ENCODE measurements at regions not wholly inside any gene's neighbourhood (a gene's known extent, or its start where the extent isn't known, plus 50 kb on each side); places are given as distances from the start of the nearest gene placed in this dataset.
"Not testable (repeated sequence)": the region's sequence is repeated elsewhere in the genome, so short reads cannot be mapped to it uniquely, and the experiment has no call there.

DNA sequence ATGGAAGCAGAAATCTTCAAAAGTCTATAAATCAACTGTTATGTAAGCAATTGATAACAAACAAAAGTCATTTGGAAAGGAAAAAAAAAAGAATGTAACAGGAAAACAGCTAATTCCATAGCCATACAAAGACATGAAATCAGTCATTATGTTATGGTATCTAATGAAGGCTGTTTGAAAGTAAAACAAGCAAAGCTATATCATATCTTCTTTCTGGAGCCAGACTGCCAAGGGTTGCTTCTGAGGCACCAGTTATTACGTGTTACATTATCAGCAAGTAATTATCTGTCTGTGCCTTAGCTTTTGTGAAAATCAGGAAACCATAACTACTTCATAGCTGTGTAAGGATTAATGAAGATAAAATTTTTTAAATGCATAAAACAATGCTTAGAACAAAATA, 480.2 kb downstream of the FAT4 start:
- H3K9me3 ChIP-seq (ENCODE audit: control insufficient read depth, low read length) = no peaks in the 10 kb centered on the region
- H3K4me3 ChIP-seq (ENCODE audit: low read length in 2 of 2) = no peak overlapping the region
- H3K36me3 ChIP-seq (ENCODE audit: control insufficient read depth in 1 of 2, insufficient read depth in 2 of 2, low read length in 1 of 2) = no peaks in the 10 kb centered on the region
- no peak for ATAC-seq (ENCODE audit: low FRiP score)
- no peak overlapping the region for H3K27ac ChIP-seq (ENCODE audit: low read depth in 1 of 2, low read length in 2 of 2)
- no peaks in the 10 kb centered on the region for H3K27me3 ChIP-seq (ENCODE audit: control insufficient read depth in 1 of 2, insufficient read depth in 2 of 2, low read length in 1 of 2)
- no peak for DNase-seq
- H3K4me1 ChIP-seq (ENCODE audit: control insufficient read depth in 1 of 2, insufficient read depth in 2 of 2, low read length in 2 of 2) = no peaks in the 10 kb centered on the region
- WGBS, 2 donors = 93 to 98% methylated on average over 1 of the region's 1 CpG
- intact Hi-C loops (cut with DNase I) = no loop called here

DNA sequence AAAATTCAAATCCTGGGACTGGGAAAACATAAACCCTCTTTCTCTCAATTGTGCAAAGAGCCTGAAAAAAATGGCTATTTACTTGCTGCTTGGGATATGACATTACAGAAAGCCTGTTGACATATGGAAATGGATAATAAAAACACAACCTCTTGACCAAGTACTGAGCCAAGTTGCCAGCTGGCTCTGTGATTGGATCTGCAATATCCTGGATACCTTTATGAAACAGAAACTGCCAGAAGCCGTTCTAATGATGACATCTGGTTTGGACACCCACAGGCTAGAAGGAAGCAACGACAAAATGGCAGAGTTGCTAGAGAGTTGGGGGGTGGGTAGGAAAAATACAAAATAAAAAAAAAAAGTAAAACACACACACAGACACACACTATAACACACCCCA, 481.4 kb downstream of the FAT4 start:
- intact Hi-C loops (cut with DNase I) = no loop called here
- no peak for DNase-seq
- no peaks in the 10 kb centered on the region for H3K9me3 ChIP-seq (ENCODE audit: control insufficient read depth, low read length)
- no peaks in the 10 kb centered on the region for H3K4me1 ChIP-seq (ENCODE audit: control insufficient read depth in 1 of 2, insufficient read depth in 2 of 2, low read length in 2 of 2)
- ATAC-seq (ENCODE audit: low FRiP score) = no peak
- no peaks in the 10 kb centered on the region for H3K27me3 ChIP-seq (ENCODE audit: control insufficient read depth in 1 of 2, insufficient read depth in 2 of 2, low read length in 1 of 2)
- WGBS, 2 donors = 83 to 87% methylated on average over 2 of the region's 2 CpGs
- H3K36me3 ChIP-seq (ENCODE audit: control insufficient read depth in 1 of 2, insufficient read depth in 2 of 2, low read length in 1 of 2) = no peaks in the 10 kb centered on the region
- H3K4me3 ChIP-seq (ENCODE audit: low read length in 2 of 2) = no peak overlapping the region
- H3K27ac ChIP-seq (ENCODE audit: low read depth in 1 of 2, low read length in 2 of 2) = no peak overlapping the region

DNA sequence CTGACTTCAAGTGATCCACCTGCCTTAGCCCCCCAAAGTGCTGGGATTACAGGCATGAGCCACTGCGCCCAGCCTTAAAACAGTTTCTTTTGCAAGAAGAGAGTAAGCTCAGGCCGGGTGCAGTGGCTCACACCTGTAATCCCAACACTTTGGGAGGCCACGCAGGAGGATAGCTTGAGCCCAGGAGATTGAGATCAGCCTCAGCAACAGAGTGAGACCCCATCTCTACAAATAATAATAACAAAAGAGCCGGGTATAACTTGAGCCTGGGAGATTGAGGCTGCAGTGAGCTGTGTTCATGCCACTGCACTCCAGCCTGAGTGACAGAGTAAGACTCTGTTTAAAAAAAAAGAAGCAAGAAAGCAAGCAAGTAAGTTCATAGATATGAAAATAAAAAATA, 482.9 kb downstream of the FAT4 start:
- DNase-seq; ATAC-seq (ENCODE audit: low FRiP score); H3K27ac ChIP-seq (ENCODE audit: low read depth in 1 of 2, low read length in 2 of 2); H3K9me3 ChIP-seq (ENCODE audit: control insufficient read depth, low read length); intact Hi-C loops (cut with DNase I); H3K36me3 ChIP-seq (ENCODE audit: control insufficient read depth in 1 of 2, insufficient read depth in 2 of 2, low read length in 1 of 2); H3K4me3 ChIP-seq (ENCODE audit: low read length in 2 of 2); H3K4me1 ChIP-seq (ENCODE audit: control insufficient read depth in 1 of 2, insufficient read depth in 2 of 2, low read length in 2 of 2); H3K27me3 ChIP-seq (ENCODE audit: control insufficient read depth in 1 of 2, insufficient read depth in 2 of 2, low read length in 1 of 2): not testable (repeated sequence)
- 81 to 84% methylated on average over 4 of the region's 4 CpGs for WGBS, 2 donors

DNA sequence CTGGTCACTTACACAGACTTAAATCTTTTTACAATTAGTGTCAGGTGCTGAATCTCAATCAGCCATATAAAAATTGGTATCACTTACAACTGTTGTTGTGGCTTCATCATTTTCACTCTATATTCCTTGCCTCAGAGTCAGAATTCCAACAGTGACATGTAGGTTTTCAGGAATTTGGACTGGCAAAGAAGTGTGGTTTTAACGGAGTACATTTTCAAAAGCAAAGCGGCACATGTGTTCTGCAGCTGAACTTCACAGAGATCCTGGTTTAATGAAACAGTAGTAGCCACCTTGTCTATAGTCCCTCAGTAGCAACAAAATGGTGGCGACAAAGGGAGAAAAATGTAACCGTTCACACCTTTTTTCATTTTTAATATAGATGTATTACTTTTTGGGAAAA, 486.6 kb downstream of the FAT4 start:
- Histone ChIP-seq H3K27ac (ENCODE audit: low read depth in 1 of 2, low read length in 2 of 2) (no peak overlapping the region), H3K9me3 (ENCODE audit: control insufficient read depth, low read length) (no peaks in the 10 kb centered on the region), H3K4me1 (ENCODE audit: control insufficient read depth in 1 of 2, insufficient read depth in 2 of 2, low read length in 2 of 2) (no peaks in the 10 kb centered on the region), H3K36me3 (ENCODE audit: control insufficient read depth in 1 of 2, insufficient read depth in 2 of 2, low read length in 1 of 2) (no peaks in the 10 kb centered on the region), H3K4me3 (ENCODE audit: low read length in 2 of 2) (no peak overlapping the region), H3K27me3 (ENCODE audit: control insufficient read depth in 1 of 2, insufficient read depth in 2 of 2, low read length in 1 of 2) (no peaks in the 10 kb centered on the region)
- 42 to 60% methylated on average over 4 of the region's 4 CpGs for WGBS, 2 donors
- no peak for DNase-seq
- intact Hi-C loops (cut with DNase I) = no loop called here
- ATAC-seq (ENCODE audit: low FRiP score) = no peak

DNA sequence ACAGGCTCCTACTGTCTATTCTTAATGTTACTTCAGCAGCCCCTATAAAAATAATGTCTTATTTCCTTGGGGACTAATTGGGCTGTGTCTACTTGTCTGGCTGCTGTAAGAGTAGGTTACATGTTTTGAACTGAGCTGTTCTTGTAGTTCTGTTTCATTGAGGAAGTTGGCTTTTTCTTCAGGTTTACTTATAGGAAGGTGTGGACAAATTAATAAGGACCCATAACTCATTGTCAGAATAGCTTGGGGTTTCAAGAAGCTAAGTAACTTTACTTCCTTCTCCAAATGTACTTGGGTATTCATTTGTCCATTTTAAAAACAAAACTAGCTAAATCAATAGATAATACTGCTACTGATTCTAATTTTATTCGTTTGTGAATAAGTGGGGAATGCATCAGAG, 487.2 kb downstream of the FAT4 start:
- intact Hi-C loops (cut with DNase I) = no loop called here

DNA sequence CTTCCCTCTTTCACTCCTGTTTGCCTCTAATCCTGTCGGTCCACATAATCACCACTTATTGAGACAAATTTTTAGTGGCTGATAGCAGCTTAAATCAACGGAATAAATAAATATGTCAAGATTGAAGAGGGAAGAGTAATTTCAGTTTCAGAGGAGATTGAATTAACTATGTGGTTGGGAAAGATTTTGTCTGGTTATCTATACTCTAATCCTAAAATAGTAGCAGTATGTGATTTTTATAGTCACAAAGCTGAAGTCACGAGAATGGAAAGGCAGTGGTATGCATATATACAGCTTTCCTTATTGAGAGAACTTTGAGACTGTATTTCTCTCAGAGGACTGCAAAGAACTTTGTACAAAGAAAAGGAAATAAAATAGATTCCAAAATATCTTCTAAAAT, 493.3 kb downstream of the FAT4 start:
- Histone ChIP-seq H3K4me3 (ENCODE audit: low read length in 2 of 2) (no peak overlapping the region), H3K27ac (ENCODE audit: low read depth in 1 of 2, low read length in 2 of 2) (no peak overlapping the region), H3K4me1 (ENCODE audit: control insufficient read depth in 1 of 2, insufficient read depth in 2 of 2, low read length in 2 of 2) (no peaks in the 10 kb centered on the region), H3K36me3 (ENCODE audit: control insufficient read depth in 1 of 2, insufficient read depth in 2 of 2, low read length in 1 of 2) (no peaks in the 10 kb centered on the region), H3K27me3 (ENCODE audit: control insufficient read depth in 1 of 2, insufficient read depth in 2 of 2, low read length in 1 of 2) (no peaks in the 10 kb centered on the region), H3K9me3 (ENCODE audit: control insufficient read depth, low read length) (no peaks in the 10 kb centered on the region)
- DNase-seq (no peak), ATAC-seq (ENCODE audit: low FRiP score) (no peak)
- intact Hi-C loops (cut with DNase I) = no loop called here
- 21 to 26% methylated on average over 3 of the region's 3 CpGs for WGBS, 2 donors

More for the DNA sequence above, 487.2 kb downstream of the FAT4 start:
- no peak overlapping the region for H3K27ac ChIP-seq (ENCODE audit: low read depth in 1 of 2, low read length in 2 of 2)
- H3K36me3 ChIP-seq (ENCODE audit: control insufficient read depth in 1 of 2, insufficient read depth in 2 of 2, low read length in 1 of 2) = no peaks in the 10 kb centered on the region
- DNase-seq (no peak), ATAC-seq (ENCODE audit: low FRiP score) (no peak)
- WGBS, 2 donors = 76 to 89% methylated on average over 1 of the region's 1 CpG
- no peaks in the 10 kb centered on the region for H3K4me1 ChIP-seq (ENCODE audit: control insufficient read depth in 1 of 2, insufficient read depth in 2 of 2, low read length in 2 of 2)
- no peaks in the 10 kb centered on the region for H3K27me3 ChIP-seq (ENCODE audit: control insufficient read depth in 1 of 2, insufficient read depth in 2 of 2, low read length in 1 of 2)
- no peak overlapping the region for H3K4me3 ChIP-seq (ENCODE audit: low read length in 2 of 2)
- H3K9me3 ChIP-seq (ENCODE audit: control insufficient read depth, low read length) = no peaks in the 10 kb centered on the region

DNA sequence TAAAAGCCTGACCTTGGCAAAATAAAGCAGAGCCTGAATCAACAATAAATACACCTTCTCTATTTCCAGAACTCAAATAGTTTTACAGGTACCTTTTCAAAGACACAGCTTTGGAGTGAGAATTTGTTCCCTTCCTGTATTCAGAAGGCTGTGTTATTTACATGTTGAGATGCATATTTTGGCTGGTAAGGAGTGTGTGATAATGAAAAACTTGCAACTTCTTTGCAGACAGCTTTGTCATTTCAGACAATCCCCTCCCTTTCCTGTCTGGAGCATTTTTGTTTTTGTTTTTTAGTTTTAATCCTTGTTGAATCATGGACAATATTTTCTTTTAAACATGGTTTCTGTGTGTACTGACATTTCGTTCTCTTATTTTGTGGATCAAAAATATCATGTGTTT, 493.8 kb downstream of the FAT4 start:
- 21 to 26% methylated on average over 1 of the region's 1 CpG for WGBS, 2 donors
- no peak overlapping the region for H3K4me3 ChIP-seq (ENCODE audit: low read length in 2 of 2)
- intact Hi-C loops (cut with DNase I) = no loop called here
- no peaks in the 10 kb centered on the region for H3K27me3 ChIP-seq (ENCODE audit: control insufficient read depth in 1 of 2, insufficient read depth in 2 of 2, low read length in 1 of 2)
- no peaks in the 10 kb centered on the region for H3K4me1 ChIP-seq (ENCODE audit: control insufficient read depth in 1 of 2, insufficient read depth in 2 of 2, low read length in 2 of 2)
- no peak overlapping the region for H3K27ac ChIP-seq (ENCODE audit: low read depth in 1 of 2, low read length in 2 of 2)
- H3K9me3 ChIP-seq (ENCODE audit: control insufficient read depth, low read length) = no peaks in the 10 kb centered on the region
- no peak for ATAC-seq (ENCODE audit: low FRiP score)
- H3K36me3 ChIP-seq (ENCODE audit: control insufficient read depth in 1 of 2, insufficient read depth in 2 of 2, low read length in 1 of 2) = no peaks in the 10 kb centered on the region
- no peak for DNase-seq

DNA sequence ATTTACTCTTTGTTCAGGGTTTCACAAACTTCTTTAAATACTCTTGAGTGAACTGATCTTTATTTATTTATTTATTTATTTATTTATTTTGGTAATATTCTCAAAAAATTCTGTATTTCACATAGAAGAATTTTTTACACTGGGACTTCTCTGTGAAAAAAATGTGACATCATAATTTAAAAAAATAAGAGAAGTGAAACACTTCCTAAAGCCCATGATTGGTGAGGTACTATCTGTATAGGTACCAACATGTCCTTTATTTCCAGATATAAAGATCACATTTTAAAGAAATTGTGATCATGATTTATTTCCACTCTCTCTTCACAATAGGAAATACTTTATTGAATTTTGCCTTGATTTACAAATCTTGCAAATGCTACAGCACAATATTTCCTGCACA, 497.1 kb downstream of the FAT4 start:
- no peak overlapping the region for H3K27ac ChIP-seq (ENCODE audit: low read depth in 1 of 2, low read length in 2 of 2)
- ATAC-seq (ENCODE audit: low FRiP score) (no peak), DNase-seq (no peak)
- H3K4me3 ChIP-seq (ENCODE audit: low read length in 2 of 2) = no peak overlapping the region
- no peaks in the 10 kb centered on the region for H3K4me1 ChIP-seq (ENCODE audit: control insufficient read depth in 1 of 2, insufficient read depth in 2 of 2, low read length in 2 of 2)
- intact Hi-C loops (cut with DNase I) = no loop called here
- H3K27me3 ChIP-seq (ENCODE audit: control insufficient read depth in 1 of 2, insufficient read depth in 2 of 2, low read length in 1 of 2) = no peaks in the 10 kb centered on the region
- no peaks in the 10 kb centered on the region for H3K36me3 ChIP-seq (ENCODE audit: control insufficient read depth in 1 of 2, insufficient read depth in 2 of 2, low read length in 1 of 2)
- H3K9me3 ChIP-seq (ENCODE audit: control insufficient read depth, low read length) = no peaks in the 10 kb centered on the region

DNA sequence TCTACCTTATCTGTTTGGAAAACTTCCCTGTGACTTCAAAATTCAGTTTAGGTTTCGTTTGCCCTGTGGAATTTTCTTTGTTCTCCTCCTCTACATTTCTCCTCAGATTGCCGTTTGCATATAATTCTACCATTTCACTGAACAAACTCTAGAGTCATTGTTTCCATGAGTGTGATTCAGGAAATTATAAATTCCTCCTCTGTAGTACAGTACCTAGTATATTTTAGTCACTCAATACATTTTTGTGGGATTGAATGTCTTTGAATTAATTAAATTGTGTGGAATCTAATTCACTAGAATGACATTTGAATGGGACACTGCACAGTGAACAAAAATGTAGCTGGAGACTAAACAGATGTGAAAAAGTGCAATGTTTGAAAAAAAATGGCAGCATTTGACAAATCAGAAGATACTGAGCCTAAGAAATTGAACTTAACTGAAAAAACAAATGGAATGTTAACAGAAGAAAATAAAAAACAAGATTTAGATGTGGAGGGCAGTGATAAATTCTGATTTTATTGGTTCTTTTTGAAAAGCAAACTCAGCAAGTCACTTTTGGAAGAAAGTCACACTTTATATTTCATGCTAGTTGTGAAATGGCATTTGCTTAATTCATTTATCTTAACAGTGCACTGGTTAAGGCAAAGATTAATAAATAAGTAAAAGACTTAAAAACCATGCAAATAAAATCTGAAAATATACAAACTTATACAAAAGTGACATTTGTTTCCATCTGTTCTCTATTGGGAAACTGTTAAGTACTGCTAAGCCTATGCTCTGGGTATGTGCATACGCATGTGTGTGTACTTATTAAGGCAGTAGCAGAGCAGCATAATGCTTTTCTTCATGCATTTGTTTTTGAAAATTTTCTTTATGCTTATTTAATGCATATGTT, 512.3 kb downstream of the FAT4 start:
- H3K4me3 ChIP-seq (ENCODE audit: low read length in 2 of 2) = no peak overlapping the region
- H3K9me3 ChIP-seq (ENCODE audit: control insufficient read depth, low read length) = no peaks in the 10 kb centered on the region
- H3K27ac ChIP-seq (ENCODE audit: low read depth in 1 of 2, low read length in 2 of 2) = no peak overlapping the region
- intact Hi-C loops (cut with DNase I) = no loop called here
- no peaks in the 10 kb centered on the region for H3K36me3 ChIP-seq (ENCODE audit: control insufficient read depth in 1 of 2, insufficient read depth in 2 of 2, low read length in 1 of 2)
- H3K27me3 ChIP-seq (ENCODE audit: control insufficient read depth in 1 of 2, insufficient read depth in 2 of 2, low read length in 1 of 2) = no peaks in the 10 kb centered on the region
- 43 to 44% methylated on average over 3 of the region's 3 CpGs for WGBS, 2 donors
- H3K4me1 ChIP-seq (ENCODE audit: control insufficient read depth in 1 of 2, insufficient read depth in 2 of 2, low read length in 2 of 2) = no peaks in the 10 kb centered on the region
- DNase-seq (no peak), ATAC-seq (ENCODE audit: low FRiP score) (no peak)
